Choroid plexus epithelial cell (primary cell): ENCODE measurements at regions not wholly inside any gene's neighbourhood (a gene's known extent, or its start where the extent isn't known, plus 50 kb on each side); places are given as distances from the start of the nearest gene placed in this dataset.

Experiments used
- DNase-seq: peaks from one replicate; pipeline ENCODE4 v3.0.0-alpha.2; 2010; ENCODE audit warnings: low read depth
- H3K4me3 ChIP-seq: 2 replicates; pipeline ENCODE4 v1.5.1; 2011; ENCODE audit warnings: low read depth, mild to moderate bottlenecking, control low read depth, low read length, moderate library complexity
- CTCF ChIP-seq: conservative IDR thresholded peaks from 2 replicates; pipeline ENCODE4 v1.5.1; 2011; ENCODE audit warnings: low read depth, mild to moderate bottlenecking, control low read depth, inconsistent platforms, low read length, moderate library complexity

DNA sequence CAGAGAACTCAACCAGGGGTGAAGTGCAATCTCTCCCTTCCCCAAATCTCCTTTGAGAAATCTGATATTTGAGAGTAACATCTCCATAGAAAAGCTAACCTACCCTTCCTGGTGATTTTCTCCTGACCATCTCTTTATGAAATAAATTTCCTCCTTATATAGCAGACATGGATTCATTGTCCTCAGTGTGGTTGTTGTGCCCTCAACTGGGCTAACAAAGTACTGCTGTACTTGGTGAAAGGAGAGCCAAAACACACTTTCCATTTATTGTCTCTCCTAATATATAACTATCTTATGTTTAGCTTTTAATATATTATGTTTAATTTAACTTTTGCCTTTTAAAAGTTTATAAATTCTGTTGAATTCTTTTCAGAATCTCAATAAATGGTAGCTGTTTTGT, 65.1 kb upstream of the SLCO1B1 start:
- peak; percentile 64 for TF ChIP-seq CTCF
- H3K4me3 ChIP-seq: no peak overlapping the region
- peak; percentile 61 for DNase-seq

- no peak for DNase-seq
- H3K4me3 ChIP-seq: no peak overlapping the region
- TF ChIP-seq CTCF: no peak
Observed at GRCh38 chr12:21073129-21073528, 57.9 kb upstream of the SLCO1B1 start.

- no peak overlapping the region for H3K4me3 ChIP-seq
- DNase-seq: peak; percentile 95
- peak; percentile 64 for TF ChIP-seq CTCF
Observed at GRCh38 chr12:21073822-21074460, 57.1 kb upstream of the SLCO1B1 start.
